Common myeloid progenitor, CD34-positive (primary cell): ENCODE measurements at regions not wholly inside any gene's neighbourhood (a gene's known extent, or its start where the extent isn't known, plus 50 kb on each side); places are given as distances from the start of the nearest gene placed in this dataset.

Experiments used
- CTCF ChIA-PET: fragments of 350-600 bp; sonication (Branson Sonifier 250); formaldehyde crosslinking; loops from one replicate; lab custom pipeline; 2021; ENCODE audit warnings: antibody characterized with exemption; lab: Charles Lee
- POLR2A ChIA-PET: fragments of 350-600 bp; sonication (Branson Sonifier 250); formaldehyde crosslinking; loops from one replicate; lab custom pipeline; 2021; ENCODE audit warnings: antibody characterized with exemption; lab: Charles Lee
- DNase-seq, 3 donors: peaks; one replicate each; pipeline versions ENCODE4 v3.0.0 to v3.0.0-alpha.2; 2013
- H3K27ac ChIP-seq, 2 experiments: 1 replicate in 1 of 2; 2 replicates in 1 of 2; pipeline ENCODE4 v1.7.0; 2013; ENCODE audit warnings: inconsistent platforms in 2 of 2, low read length in 2 of 2, mild to moderate bottlenecking in 2 of 2, low read depth in 1 of 2, moderate library complexity in 1 of 2; ENCODE audit not compliant: severe bottlenecking in 2 of 2, insufficient read depth in 1 of 2, poor library complexity in 1 of 2
- H3K27me3 ChIP-seq, 5 experiments: replicated peaks in 2 of 5; 1 replicate in 3 of 5; 2 replicates in 2 of 5; pipeline versions ENCODE4 v1.6.1 to v1.7.0; 2013; ENCODE audit warnings: low read length in 4 of 5, mild to moderate bottlenecking in 2 of 5, moderate library complexity in 2 of 5, inconsistent platforms in 1 of 5; ENCODE audit not compliant: insufficient read depth in 5 of 5, control insufficient read depth in 4 of 5
- H3K36me3 ChIP-seq, 4 experiments: 1 replicate in 2 of 4; 2 replicates in 2 of 4; pipeline versions ENCODE4 v1.6.1 to v1.7.0; 2013; ENCODE audit warnings: low read length in 3 of 4, control low read depth in 1 of 4, mild to moderate bottlenecking in 1 of 4; ENCODE audit not compliant: control insufficient read depth in 4 of 4, insufficient read depth in 4 of 4
- H3K4me1 ChIP-seq, 4 experiments: 1 replicate in 3 of 4; 2 replicates in 1 of 4; pipeline versions ENCODE4 v1.6.1 to v1.7.1; 2013; ENCODE audit warnings: low read length in 3 of 4, mild to moderate bottlenecking in 3 of 4, control low read depth in 1 of 4, inconsistent platforms in 1 of 4, moderate library complexity in 1 of 4; ENCODE audit not compliant: control insufficient read depth in 4 of 4, insufficient read depth in 4 of 4; ENCODE audit errors: control extremely low read depth in 1 of 4
- H3K4me3 ChIP-seq, 7 experiments: 1 replicate in 4 of 7; 2 replicates in 3 of 7; pipeline versions ENCODE4 v1.5.1 to v1.7.0; 2013; ENCODE audit warnings: mild to moderate bottlenecking in 7 of 7, low read length in 6 of 7, moderate library complexity in 6 of 7, inconsistent platforms in 2 of 7, low read depth in 2 of 7, control low read depth in 1 of 7; ENCODE audit not compliant: insufficient read depth in 4 of 7, control insufficient read depth in 1 of 7; ENCODE audit errors: extremely low read depth in 1 of 7
- H3K9me3 ChIP-seq, 5 experiments: 1 replicate in 4 of 5; 2 replicates in 1 of 5; pipeline versions ENCODE4 v1.6.1 to v1.7.1; 2013; ENCODE audit warnings: low read length in 4 of 5, mild to moderate bottlenecking in 2 of 5, inconsistent platforms in 1 of 5, low read depth in 1 of 5, moderate library complexity in 1 of 5; ENCODE audit not compliant: control insufficient read depth in 4 of 5, insufficient read depth in 2 of 5; ENCODE audit errors: control extremely low read depth in 1 of 5
- WGBS: methylation state at CpG from one replicate; pipeline ENCODE4 v1.1.5; 2013; ENCODE audit not compliant: insufficient coverage; 5-methylcytosine and 5-hydroxymethylcytosine counted together

GRCh38 chr3:125645616-125646015, 50.3 kb upstream of the OSBPL11 start:
- H3K36me3 ChIP-seq: no peaks in the 10 kb centered on the region
- H3K4me1 ChIP-seq: no peaks in the 10 kb centered on the region
- H3K27ac ChIP-seq: no peak overlapping the region
- no peaks in the 10 kb centered on the region for H3K9me3 ChIP-seq
- ChIA-PET CTCF (no interaction called here), POLR2A (no interaction called here)
- 100% methylated on average over 2 of the region's 2 CpGs for WGBS
- DNase-seq: no peak
- H3K4me3 ChIP-seq: no peak overlapping the region
- no peaks in the 10 kb centered on the region for H3K27me3 ChIP-seq

GRCh38 chr3:125646581-125646980, 51.3 kb upstream of the OSBPL11 start:
- no peaks in the 10 kb centered on the region for H3K27me3 ChIP-seq
- no peak overlapping the region for H3K4me3 ChIP-seq
- H3K36me3 ChIP-seq: no peaks in the 10 kb centered on the region
- 100% methylated on average over 1 of the region's 1 CpG for WGBS
- ChIA-PET CTCF (interaction anchor here (1.0 to 1.1 kb wide), 2 partner anchors 9 to 14 kb away, joined by 3 read pairs; no protein-coding TSS in a partner anchor), POLR2A (no interaction called here)
- no peak for DNase-seq
- no peaks in the 10 kb centered on the region for H3K9me3 ChIP-seq
- H3K27ac ChIP-seq: no peak overlapping the region
- no peaks in the 10 kb centered on the region for H3K4me1 ChIP-seq

GRCh38 chr3:125647318-125648014, 52.2 kb upstream of the OSBPL11 start:
- 96% methylated on average over 6 of the region's 8 CpGs for WGBS
- H3K27me3 ChIP-seq: no peaks in the 10 kb centered on the region
- DNase-seq: no peak
- H3K36me3 ChIP-seq: no peaks in the 10 kb centered on the region
- no peaks in the 10 kb centered on the region for H3K4me1 ChIP-seq
- ChIA-PET CTCF (interaction anchor here (0.6 to 1.1 kb wide), 3 partner anchors 8 to 1978 kb away, joined by 3 to 4 read pairs (median 3); no protein-coding TSS in a partner anchor), POLR2A (no interaction called here)
- H3K27ac ChIP-seq: no peak overlapping the region
- H3K9me3 ChIP-seq: no peaks in the 10 kb centered on the region
- no peak overlapping the region for H3K4me3 ChIP-seq

GRCh38 chr3:125651244-125651643, 55.9 kb upstream of the OSBPL11 start:
- Histone ChIP-seq H3K9me3 (no peaks in the 10 kb centered on the region), H3K4me3 (no peak overlapping the region), H3K36me3 (no peaks in the 10 kb centered on the region), H3K4me1 (no peaks in the 10 kb centered on the region), H3K27ac (no peak overlapping the region), H3K27me3 (no peaks in the 10 kb centered on the region)
- 100% methylated on average over 3 of the region's 5 CpGs for WGBS
- CTCF ChIA-PET: no interaction called here
- DNase-seq: no peak
- POLR2A ChIA-PET: no interaction called here

GRCh38 chr3:125652349-125652748, 57.1 kb upstream of the OSBPL11 start:
- no peak overlapping the region for H3K4me3 ChIP-seq
- no peaks in the 10 kb centered on the region for H3K27me3 ChIP-seq
- ChIA-PET POLR2A (interaction anchor here (0.6 kb wide), 1 partner anchor 948 kb away, joined by 3 read pairs; no protein-coding TSS in a partner anchor), CTCF (no interaction called here)
- DNase-seq: no peak
- H3K4me1 ChIP-seq: no peaks in the 10 kb centered on the region
- no peak overlapping the region for H3K27ac ChIP-seq
- 100% methylated on average over 1 of the region's 4 CpGs for WGBS
- H3K9me3 ChIP-seq: no peaks in the 10 kb centered on the region
- H3K36me3 ChIP-seq: no peaks in the 10 kb centered on the region

GRCh38 chr3:125654526-125654925, 59.2 kb upstream of the OSBPL11 start:
- WGBS: 100% methylated on average over 1 of the region's 1 CpG
- no peak overlapping the region for H3K27ac ChIP-seq
- no peaks in the 10 kb centered on the region for H3K4me1 ChIP-seq
- DNase-seq: no peak
- no peak overlapping the region for H3K4me3 ChIP-seq
- POLR2A ChIA-PET: no interaction called here
- no peaks in the 10 kb centered on the region for H3K36me3 ChIP-seq
- CTCF ChIA-PET: no interaction called here
- no peaks in the 10 kb centered on the region for H3K27me3 ChIP-seq
- no peaks in the 10 kb centered on the region for H3K9me3 ChIP-seq

GRCh38 chr3:125662675-125663074, 67.4 kb upstream of the OSBPL11 start:
- WGBS: no CpG with 5 or more reads among the region's 2 CpGs

More at GRCh38 chr3:125662675-125663074, 67.4 kb upstream of the OSBPL11 start:
- H3K4me1 ChIP-seq: no peaks in the 10 kb centered on the region
- no peaks in the 10 kb centered on the region for H3K9me3 ChIP-seq
- H3K27ac ChIP-seq: no peak overlapping the region
- ChIA-PET POLR2A (no interaction called here), CTCF (interaction anchor here (0.6 kb wide), 1 partner anchor 93 kb away, joined by 3 read pairs; no protein-coding TSS in a partner anchor)
- no peaks in the 10 kb centered on the region for H3K27me3 ChIP-seq
- no peak for DNase-seq
- no peak overlapping the region for H3K4me3 ChIP-seq
- no peaks in the 10 kb centered on the region for H3K36me3 ChIP-seq
